Hematopoietic multipotent progenitor cell treated with erythropoietin and hydrocortisone succinate and interleukin-3 and kit ligand, for 17 days (in vitro differentiated cells): ENCODE measurements at regions not wholly inside any gene's neighbourhood (a gene's known extent, or its start where the extent isn't known, plus 50 kb on each side); places are given as distances from the start of the nearest gene placed in this dataset.

ENCODE experiments used
- DNase-seq: peaks from one replicate; pipeline ENCODE4 v3.0.0-alpha.2; 2015; ENCODE audit warnings: low spot score

DNA sequence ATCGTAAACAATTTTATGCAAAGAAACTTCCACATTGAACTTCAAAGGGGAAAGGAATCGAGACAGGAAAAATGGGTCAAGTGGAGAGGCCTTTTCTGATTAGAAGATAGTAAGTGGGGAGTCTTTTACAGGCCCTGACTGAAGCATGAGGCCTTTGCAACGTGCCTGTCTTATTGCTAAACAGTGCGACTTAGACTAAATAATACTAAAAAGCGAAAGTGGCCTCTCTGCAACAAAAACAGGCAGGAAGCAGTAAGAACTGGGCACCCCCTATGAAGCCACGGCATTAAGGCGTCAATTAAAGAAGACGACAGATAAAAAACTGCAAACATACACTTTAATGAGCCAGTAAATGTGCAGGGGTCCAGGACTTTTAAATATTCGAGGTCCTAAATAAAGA lies 283.4 kb upstream of the GRIP1 start:
- no peak for DNase-seq

DNA sequence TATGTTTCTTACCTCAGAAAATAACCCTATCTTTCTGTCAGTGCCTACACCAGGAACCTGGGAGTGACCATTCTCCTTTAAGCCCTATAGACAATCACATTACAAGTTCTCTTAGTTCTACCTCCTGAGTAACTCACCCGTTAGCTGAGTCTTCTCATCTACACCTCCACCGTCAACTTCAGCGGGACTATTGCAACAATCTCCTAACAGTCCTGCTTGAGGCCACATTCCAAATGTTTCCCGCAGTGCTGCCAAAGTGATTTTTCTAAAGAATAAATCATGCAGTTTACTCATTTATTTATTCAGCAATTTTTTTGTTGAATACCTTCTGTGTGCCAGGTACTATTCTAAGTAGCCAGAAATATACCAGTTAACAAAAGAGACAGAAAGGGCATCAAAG lies 285.0 kb upstream of the GRIP1 start:
- no peak for DNase-seq

DNA sequence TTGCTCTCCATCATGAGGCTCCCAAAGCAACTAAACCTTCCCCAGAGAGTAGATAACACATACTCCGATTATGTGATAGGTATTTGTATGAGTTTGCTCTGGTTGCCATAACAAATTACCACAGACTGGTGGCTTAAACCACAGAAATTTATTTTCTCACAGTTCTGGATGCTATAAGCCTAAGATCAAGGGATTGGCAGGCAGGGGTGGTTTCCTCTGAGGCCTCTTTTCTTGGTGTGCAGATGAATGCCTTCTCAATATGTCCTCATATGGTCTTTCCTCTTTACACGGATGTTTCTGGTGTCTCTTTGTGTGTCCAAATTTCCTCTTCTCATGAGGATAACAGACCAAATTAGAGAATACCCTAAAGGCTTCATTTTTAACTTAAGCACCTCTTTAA lies 285.8 kb upstream of the GRIP1 start:
- DNase-seq = no peak

DNA sequence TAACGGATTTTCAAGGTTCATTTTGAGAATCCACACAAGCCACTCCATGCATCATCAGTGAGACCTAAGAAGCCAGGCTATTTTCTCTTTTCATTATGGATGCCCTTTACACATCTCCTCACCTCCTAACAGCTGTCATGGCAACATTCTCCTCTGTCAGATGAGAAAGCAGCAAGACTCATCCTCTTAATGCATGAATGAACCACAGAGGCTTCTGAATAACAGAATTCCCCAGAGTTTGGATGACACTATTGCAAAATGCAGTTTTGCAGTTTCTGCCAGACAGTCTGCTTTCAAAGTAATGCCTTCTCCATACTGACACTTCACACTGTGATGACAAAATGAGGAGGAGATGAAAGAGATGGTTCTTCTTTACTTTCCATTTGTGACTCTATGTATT lies 286.7 kb upstream of the GRIP1 start:
- no peak for DNase-seq

DNA sequence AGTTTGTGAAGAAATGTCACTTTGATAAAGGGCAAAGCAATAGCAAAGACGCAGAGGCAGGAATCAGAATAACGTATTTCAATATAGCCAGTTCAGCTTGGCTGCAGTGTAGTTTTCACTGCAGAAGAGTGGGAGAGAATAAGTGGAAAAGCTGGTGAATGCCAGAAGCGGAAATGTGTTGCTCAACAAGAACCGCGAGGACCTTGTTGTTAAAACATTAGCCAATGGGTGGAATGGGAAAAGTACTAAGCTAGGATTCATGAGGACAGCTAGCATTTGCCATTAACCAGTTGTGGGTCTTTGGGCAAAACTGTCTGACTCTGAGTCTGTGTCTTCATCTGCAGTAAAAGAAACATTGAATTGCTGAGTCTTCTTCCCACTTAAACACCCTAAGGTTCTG lies 292.9 kb upstream of the GRIP1 start:
- no peak for DNase-seq

DNA sequence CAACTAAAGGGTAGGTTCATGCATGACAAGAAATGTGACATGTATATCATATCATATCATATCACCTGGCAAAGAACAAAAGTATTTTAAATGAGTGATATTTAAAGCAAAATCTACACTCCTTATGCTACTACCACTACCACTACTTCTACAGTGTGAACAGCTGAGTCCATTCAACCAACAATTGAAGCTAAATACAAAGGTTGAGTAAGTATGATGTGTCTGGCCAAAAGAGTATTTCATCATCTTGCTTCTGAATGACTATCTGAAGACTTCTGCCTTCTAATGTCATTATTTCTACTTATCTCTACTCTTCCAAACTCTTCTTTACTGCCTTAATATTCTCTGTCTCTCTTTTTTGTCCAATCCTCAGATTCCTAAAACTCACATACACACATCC lies 292.6 kb upstream of the CAND1 start:
- DNase-seq = no peak

DNA sequence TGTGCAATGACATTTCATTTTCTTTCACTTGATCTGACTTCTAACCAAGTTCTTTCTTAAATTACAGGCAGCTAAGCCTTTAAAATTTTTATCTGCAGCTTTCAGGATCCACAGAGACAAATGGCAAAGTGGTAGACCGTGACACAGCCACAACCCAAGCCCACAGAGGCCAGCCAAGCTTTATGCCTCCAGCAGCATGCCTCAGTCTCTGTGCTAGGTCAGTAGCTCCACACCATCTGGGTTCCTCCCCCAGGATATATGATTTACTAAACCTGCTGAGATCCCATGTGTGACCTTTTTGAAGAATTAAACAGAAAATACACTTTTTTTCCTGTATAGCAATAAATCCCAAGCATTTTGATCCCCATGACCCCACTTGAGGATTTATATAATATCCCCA lies 290.4 kb upstream of the CAND1 start:
- DNase-seq = no peak

DNA sequence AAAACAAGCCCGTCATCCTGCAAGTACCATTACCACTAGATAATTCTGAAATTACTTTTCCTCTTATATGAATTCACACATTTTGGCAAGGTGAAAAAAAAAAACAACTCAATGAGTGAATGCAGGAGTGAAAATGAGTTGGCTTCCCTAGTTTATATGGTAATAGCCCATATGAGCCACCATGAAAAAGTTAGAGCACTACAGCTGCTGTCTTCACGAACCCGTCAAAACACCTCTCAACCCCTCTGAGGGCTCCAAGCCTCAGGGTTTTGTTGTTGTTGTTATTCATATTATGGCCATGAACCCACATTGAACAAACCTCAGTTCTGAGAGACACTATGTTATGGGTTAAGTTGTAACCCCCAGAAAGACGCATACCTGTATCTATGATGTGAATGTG lies 289.9 kb upstream of the CAND1 start:
- DNase-seq = no peak

DNA sequence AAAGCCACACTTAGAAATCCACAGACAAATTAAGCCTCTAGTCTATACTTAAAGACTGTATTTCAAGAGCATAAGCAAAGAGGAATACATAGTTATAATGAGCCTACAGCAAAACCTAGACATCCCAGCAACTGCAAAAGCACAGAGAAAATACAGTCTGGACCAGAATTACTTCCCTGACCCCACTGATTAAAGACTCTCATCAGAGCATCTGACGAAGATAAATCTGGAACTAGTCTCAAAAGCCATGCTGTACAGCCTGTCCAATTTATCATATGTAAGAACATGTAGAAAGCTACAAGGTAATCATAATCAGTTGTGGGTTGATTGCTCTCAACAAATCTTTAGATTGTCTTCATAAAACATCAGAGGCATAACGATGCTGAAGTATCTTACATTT lies 285.1 kb upstream of the CAND1 start:
- no peak for DNase-seq

DNA sequence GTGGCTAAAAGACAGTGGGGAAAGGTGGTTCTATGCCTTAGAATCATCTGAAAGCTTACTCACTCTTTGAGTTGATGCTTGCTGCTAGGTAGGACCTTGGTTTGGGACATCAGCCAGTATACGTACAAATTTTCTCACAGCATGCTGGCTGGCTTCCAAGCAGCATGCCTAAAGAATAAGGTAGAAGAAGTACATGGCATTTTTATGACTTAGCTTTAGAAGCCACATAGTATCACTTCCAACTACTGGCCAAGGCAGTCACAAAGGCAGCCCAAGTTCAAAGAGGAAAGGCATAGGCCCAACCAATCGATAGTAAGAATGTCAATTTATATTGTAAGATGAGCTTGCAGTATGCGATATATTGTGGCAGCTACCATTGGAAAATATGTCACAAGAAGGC lies 284.2 kb upstream of the CAND1 start:
- DNase-seq = no peak

DNA sequence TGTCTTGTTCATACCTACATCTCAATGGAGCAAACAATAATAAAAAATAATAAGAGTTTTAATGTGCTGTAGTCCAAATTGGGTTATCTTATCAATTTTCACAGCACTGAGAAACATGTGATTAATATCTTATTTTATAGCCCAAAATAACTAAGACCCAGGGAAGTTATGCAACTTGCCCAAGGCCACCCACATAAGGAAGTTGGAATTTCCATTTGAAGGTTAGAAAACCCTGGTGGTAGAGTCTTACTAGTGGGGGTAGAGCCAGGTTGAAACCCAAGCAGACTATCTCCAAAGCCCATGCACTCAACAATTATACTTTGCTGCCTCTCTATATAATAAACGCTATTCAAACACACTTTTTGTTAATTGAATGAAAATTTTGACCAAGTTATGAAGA lies 270.0 kb upstream of the CAND1 start:
- no peak for DNase-seq

DNA sequence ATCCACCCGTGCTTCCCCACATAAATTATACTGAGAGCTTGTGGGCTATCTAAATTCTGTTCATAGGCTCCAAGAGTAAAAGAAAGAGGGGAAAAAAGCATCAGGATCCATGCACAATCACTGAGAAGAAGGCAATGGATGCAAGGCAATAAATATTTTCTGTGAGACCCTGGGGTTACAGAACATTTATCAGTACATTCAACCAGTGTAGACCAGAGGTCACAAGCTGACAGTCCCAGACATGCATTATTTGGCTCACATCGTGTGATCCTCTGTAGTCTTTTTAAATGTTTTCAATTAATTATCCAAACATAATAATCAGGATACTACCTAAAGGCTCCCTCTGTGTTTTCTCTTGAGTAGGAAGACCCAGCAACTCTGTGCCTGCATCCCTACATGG lies 267.9 kb upstream of the CAND1 start:
- DNase-seq = no peak

DNA sequence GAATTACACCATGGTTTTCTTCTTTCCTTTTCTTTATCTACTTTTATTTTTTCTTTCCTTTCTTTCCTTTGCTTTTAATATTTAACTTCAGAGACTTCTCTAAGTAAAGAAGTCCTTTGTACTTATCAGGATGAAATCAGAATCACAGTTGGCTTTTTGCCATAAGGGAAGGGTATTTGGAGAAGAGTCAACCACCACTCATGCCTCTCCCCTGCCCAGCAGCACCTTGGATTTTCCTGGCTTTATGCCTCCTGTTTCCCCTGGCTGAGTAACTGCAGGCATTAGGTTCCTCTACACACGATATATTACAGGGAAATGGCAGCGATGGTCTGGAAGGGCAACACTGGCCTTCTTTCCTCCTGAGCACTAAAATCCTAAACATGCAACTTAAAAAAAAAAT lies 266.4 kb upstream of the CAND1 start:
- DNase-seq = no peak

DNA sequence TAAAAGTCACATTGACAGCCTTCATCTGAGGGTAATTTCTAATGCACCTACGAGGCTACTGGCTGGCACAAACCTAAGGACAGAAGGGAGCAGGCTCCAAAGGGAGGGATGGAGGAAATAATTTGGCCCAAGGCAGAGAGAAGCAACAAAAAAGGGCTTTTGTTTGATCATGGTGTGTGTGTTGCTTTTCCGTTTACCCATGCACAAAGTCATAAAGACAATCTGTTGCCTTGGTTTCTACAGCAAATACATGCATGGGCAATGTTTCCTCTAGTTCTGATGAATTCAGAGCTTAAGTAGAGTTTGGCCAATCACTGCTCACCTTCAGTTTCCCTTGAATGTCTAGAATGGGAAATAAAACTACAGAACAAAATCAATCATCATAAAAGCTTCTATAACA lies 262.5 kb upstream of the CAND1 start:
- DNase-seq = no peak

DNA sequence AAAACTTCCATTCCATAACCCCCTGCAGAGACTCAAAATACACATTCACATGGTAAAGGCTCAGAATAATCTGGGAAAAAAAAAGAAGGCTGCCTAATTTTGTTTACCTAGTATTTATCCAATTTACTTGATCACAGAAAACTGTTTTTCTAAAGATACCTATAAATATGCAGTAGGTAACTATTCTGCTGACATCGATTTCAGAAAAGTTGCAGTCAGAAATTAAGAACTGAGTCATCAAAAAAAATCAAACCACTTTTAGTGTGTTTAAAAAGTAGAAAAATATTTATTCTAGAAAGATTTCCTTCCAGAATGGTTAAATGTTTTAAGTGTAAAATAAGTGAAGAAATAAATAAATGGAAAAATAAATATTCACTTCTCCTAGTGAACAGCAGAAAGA lies 254.5 kb upstream of the CAND1 start:
- no peak for DNase-seq

DNA sequence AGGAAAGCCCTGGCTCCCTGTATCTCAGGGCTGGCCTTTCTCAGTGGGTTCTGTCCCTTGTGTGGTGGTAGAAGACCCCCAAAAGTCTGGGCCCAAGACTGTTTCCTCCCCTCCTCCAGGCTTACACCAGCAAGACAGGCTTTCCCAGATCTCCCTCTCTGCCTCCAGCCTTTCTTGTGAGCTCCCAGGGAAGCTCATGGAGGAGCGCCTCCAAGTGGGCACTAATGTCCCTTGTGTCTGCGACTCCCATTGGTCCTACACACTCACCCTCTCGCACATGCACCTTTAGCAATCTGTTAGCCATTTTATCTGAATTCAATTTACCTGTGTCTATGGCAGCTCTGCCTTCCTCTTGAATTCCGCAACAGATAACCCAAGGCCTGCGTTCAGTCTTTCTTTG lies 251.1 kb upstream of the CAND1 start:
- no peak for DNase-seq

DNA sequence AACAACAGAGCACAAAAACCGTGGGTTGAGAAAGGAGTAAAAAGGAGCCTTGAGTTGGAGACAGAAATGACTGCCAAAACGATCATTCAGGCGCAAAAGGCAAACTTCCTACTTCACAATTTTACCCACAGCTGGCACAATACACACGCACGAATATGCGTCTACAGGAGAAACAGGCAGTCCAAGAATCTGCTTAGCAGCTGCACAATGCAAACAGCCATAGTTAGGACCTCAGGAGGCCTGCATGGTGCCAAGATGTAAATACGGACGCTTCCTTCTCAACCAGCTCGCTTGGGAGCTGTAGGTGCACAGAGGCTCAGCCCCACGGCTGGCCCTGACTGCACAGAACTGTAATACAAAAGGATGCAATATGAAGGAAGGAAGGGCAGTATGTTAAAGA lies 250.1 kb upstream of the CAND1 start:
- DNase-seq = no peak

DNA sequence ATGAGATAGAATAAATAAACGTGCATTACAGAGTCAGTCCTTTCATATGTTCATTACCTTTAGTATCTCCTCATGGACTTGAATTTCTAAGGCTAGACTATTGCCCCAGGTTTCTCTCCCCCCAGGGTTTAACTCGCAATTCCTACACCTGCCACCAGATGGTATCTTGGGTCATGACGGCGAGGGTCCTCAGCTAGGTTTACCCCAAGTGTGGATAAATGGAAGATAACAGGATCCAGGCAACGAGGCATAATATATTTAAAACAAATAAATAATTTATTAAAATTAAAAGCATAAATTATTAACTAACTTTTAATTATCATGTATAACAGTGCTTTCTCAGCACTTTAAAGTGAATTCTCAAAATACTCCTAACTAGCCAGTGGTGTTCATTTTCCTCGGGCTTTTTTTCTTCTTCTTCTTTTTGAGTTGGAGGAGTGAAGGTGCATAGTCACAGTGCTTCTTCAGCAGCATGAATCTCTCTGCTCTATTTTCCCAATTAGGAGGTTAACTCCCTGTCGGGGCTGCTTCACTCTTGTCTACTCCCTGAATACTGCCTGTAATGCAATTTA lies 243.5 kb upstream of the CAND1 start:
- no peak for DNase-seq

DNA sequence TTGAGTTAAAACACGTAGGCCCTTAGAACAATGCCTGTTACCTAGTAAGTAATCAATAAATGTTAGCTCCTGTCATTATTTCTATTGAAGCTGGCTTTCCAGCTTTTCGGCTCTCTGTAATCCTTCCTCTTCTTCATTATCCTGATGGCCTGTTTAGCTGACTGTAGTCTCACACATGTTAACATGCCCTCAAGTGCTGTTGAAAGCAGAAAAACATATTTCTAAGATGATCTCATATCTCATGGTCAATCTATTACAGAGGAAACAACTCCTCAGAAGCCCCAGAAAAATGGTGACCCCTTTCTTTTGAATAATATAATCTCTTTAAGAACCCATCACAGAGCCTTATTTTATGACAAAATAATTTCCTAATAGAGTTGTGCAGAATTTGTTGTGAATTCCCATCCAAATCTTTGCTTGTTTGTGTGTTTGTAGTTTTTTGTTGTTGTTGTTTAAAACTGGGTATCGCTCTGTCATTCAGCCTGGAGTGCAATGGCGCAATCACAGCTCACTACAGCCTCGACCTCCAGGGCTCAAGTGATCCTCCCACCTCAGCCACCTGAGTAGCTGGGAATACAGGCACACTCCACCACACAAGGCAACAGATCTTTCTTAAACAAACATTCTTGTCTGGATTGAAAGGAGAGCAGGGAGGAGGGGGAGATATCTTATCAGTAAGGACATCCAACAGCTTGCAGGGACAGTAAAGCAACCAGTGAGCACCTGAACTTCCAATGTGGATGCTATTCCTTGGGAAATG lies 242.5 kb upstream of the CAND1 start:
- no peak for DNase-seq

DNA sequence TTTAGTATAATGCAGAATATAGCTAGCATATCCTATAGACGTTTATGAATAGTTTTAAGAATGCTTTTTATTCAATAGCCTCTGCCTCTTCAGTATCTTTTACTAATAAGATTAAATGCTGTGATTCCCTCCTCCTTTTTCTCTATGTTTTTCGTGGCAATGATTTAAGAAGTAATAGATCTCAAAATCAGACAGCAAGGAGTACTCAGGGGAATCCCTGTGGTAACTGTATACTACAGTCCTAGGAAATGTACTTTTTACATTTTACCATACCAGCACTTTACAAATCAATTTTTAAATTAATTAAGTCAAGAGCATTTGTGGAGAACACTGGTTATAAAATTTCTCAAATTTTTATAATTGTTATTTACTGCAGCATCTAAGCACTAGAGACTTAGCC lies 240.6 kb upstream of the CAND1 start:
- no peak for DNase-seq

DNA sequence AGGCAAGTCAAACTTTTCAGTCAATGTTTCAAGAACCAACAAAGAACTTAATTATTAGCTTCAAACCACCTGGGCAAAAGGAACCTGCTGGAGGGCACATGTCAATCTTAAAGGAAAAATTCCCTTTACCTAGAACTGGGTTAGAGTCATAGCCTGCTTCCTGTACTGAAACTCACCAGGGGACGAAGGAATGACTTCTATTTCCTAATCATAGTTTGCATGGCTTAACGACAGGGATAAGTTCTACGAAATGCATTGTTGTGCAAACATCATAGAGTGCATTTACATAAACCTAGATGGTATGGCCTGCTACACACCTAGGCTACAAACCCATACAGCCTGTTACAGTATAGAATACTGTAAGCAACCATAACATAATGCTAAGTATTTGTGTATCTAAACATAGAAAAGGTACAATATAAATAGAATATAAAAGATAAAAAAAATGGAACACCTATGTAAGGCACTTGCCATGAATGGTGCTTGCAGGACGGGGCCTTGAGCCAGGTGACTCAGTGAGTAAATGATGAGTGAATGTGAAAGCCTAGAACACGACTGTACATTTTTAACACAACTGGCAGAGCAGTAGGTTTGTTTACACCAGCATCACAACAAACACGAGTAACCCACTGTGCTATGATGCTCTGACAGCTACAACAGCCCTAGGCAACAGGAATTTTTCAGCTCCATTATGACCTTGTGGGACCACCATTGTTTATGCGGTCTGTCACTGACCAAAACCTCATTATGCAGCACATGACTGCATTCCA lies 234.9 kb upstream of the CAND1 start:
- DNase-seq = no peak

DNA sequence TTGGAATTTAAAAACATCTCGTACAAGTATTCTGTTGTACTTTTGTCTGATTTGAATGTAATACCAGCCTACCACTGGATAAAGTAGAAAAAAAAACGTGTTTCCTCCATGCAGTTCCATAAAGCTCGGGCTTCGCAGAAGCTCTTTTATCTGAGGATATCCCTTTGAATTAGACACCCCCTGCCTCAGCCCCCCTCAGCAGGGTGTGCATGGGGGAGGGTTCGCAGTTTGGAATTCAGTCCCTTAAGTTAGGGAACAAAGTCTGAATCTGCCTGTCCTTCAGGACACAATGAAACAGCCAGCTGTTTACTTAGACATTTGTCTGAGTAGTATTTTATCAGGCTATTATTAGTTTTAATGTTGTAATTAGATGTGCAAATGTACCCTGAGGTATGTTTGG lies 234.0 kb upstream of the CAND1 start:
- DNase-seq = no peak

DNA sequence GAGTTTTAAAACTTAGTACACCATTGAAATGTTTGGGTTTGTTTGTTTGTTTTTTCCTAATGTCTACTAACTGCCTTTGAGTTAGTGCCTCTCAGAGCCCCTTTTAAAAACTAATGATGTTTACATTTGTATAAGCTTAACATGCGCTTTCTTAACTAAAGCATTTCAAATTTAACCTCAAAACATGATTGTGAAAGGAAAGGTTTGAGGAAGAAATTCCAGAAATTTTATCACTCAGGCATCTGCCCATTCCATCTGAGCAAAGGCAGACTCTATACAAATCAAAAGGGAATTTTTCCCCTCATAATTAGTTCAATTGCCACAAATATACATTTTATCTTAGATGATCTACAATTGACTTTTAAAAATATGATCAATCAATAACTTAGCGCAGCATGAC lies 230.7 kb upstream of the CAND1 start:
- no peak for DNase-seq
